HCT116 (cell line): ENCODE measurements at regions not wholly inside any gene's neighbourhood (a gene's known extent, or its start where the extent isn't known, plus 50 kb on each side); places are given as distances from the start of the nearest gene placed in this dataset.

ENCODE experiments used
- CTCF ChIP-seq, 3 experiments: fragments of 200-600 bp in 1 of 3; sonication (generic) in 1 of 3; IDR thresholded peaks in 2 of 3; conservative IDR thresholded peaks in 1 of 3; 2 replicates each; pipeline ENCODE4 v1.5.1; 2012 to 2017; ENCODE audit warnings: low read depth in 2 of 3, low read length in 2 of 3, antibody characterized with exemption in 1 of 3, borderline replicate concordance in 1 of 3, control low read depth in 1 of 3, mild to moderate bottlenecking in 1 of 3, mixed read lengths in 1 of 3, mixed run types in 1 of 3, moderate library complexity in 1 of 3; ENCODE audit not compliant: insufficient read depth in 1 of 3
- EGR1 ChIP-seq: IDR thresholded peaks from 2 replicates; pipeline ENCODE4 v1.6.1; 2012; ENCODE audit warnings: low read depth
- EZH2 ChIP-seq: fragments of 200-600 bp; sonication (generic); IDR thresholded peaks from 2 replicates; pipeline ENCODE4 v1.6.1; 2017; ENCODE audit warnings: antibody characterized with exemption, mixed run types
- FOSL1 ChIP-seq: IDR thresholded peaks from 2 replicates; pipeline ENCODE4 v1.6.1; 2012; ENCODE audit warnings: low read depth
- JUND ChIP-seq: IDR thresholded peaks from 2 replicates; pipeline ENCODE4 v1.6.1; 2012
- POLR2A ChIP-seq: IDR thresholded peaks from 2 replicates; pipeline ENCODE4 v1.7.0; 2011; ENCODE audit warnings: borderline replicate concordance; ENCODE audit not compliant: insufficient read depth, insufficient read length; ENCODE audit errors: extremely low read depth
- POLR2AphosphoS5 ChIP-seq: IDR thresholded peaks from 2 replicates; pipeline ENCODE4 v1.6.1; 2011; ENCODE audit warnings: mild to moderate bottlenecking, low read depth, low read length, moderate library complexity
- SP1 ChIP-seq: IDR thresholded peaks from 2 replicates; pipeline ENCODE4 v1.6.1; 2012; ENCODE audit warnings: low read depth
- YY1 ChIP-seq: IDR thresholded peaks from 2 replicates; pipeline ENCODE4 v1.6.1; 2011; ENCODE audit warnings: low read length, low read depth, moderate library complexity, mild to moderate bottlenecking; ENCODE audit not compliant: insufficient replicate concordance; ENCODE audit errors: extremely low read depth
- ZFX ChIP-seq: fragments of 450-650 bp; IDR thresholded peaks from 2 replicates; pipeline ENCODE4 v1.6.1; 2017
- TF ChIP-seq, protein P1 (sequence below): IDR thresholded peaks from 2 replicates; pipeline ENCODE4 v1.6.1; 2012

GRCh38 chr16:48444574-48444973 lies 59.4 kb upstream of the SIAH1 start:
- no peak for TF ChIP-seq EGR1
- TF ChIP-seq SP1: peak; percentile 58
- peak; percentile 42; the same call in 1 of the 2 replicates for TF ChIP-seq JUND
- no peak for TF ChIP-seq CTCF (IDR thresholded peaks at IDR 0.05 in 2 of 3, conservative IDR thresholded peaks at IDR 0.05 in 1 of 3; ENCODE audit: borderline replicate concordance in 1 of 3, insufficient read depth in 1 of 3, low read depth in 2 of 3, low read length in 2 of 3)
- no peak for TF ChIP-seq YY1
- TF ChIP-seq EZH2: no peak
- TF ChIP-seq POLR2A: no peak
- TF ChIP-seq, protein P1, sequence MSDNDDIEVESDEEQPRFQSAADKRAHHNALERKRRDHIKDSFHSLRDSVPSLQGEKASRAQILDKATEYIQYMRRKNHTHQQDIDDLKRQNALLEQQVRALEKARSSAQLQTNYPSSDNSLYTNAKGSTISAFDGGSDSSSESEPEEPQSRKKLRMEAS: peak; percentile 69; the same call in 1 of the 2 replicates
- peak; percentile 61 for TF ChIP-seq POLR2AphosphoS5
- no peak for TF ChIP-seq ZFX
- peak; percentile 56; the same call in 1 of the 2 replicates for TF ChIP-seq FOSL1
